GM12891 (cell line): ENCODE measurements at regions not wholly inside any gene's neighbourhood (a gene's known extent, or its start where the extent isn't known, plus 50 kb on each side); places are given as distances from the start of the nearest gene placed in this dataset.

Source experiments
- POLR2A ChIP-seq: IDR thresholded peaks from 2 replicates; pipeline ENCODE4 v1.6.1; 2011; ENCODE audit warnings: low read depth, low read length, control low read depth
- POLR2AphosphoS5 ChIP-seq: IDR thresholded peaks from 2 replicates; pipeline ENCODE4 v1.6.1; 2011; ENCODE audit warnings: low read depth, low read length, control low read depth
- TAF1 ChIP-seq: IDR thresholded peaks from 2 replicates; pipeline ENCODE4 v1.6.1; 2011; ENCODE audit warnings: low read depth, low read length, control low read depth

DNA sequence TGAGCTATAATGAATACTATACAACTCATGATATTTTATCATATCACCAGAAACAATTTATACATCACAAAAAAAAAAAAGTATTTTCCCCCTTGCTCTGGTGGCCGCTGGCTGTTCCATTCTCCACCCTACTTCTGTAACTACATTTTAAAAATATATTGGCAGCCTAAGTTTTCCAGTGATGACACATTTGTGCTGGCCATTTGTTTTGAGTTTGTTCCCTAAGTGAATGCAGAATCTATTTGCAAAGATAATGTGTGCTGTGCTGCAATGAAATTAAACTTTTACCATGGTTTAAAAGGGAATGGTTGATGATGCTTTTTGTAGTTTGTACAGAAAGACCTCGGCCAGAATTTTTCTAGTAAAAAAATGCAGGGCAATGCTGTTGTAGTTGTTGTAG is 1092.8 kb downstream of the TMTC2 start:
- TF ChIP-seq POLR2AphosphoS5 (no peak), TAF1 (no peak), POLR2A (no peak)
